HG03442 (cell line): ENCODE measurements at regions not wholly inside any gene's neighbourhood (a gene's known extent, or its start where the extent isn't known, plus 50 kb on each side); places are given as distances from the start of the nearest gene placed in this dataset.
"Not testable (repeated sequence)": the region's sequence is repeated elsewhere in the genome, so short reads cannot be mapped to it uniquely, and the experiment has no call there.

Experiments
- ATAC-seq: cut with Tn5 transposase; IDR thresholded peaks from one replicate; pipeline ENCODE4 v1.9.1; 2021; ENCODE audit warnings: mild to moderate bottlenecking, moderate library complexity; ENCODE audit not compliant: unreplicated experiment

GRCh38 chr18:27510036-27510633, 325.0 kb upstream of the CHST9 start:
- ATAC-seq = not testable (repeated sequence)

DNA sequence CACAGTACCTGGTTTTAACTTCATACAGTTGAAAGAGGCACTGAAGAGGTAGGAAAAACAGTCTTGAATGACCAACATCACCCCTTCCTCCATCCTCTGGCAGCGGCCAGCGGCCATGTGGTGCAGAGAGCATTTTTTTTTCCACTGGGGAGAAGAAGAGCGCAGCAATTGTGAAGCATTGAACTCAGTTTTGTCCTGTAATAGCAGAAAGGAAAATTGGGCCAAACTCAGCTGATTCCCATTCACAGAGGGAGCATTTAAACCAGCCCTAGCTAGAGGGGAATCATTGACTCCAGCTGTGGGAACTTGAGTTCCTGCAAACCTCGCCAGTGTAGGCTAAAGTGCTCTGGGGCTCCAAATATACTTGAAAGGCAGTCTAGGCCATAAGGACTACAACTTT, 316.6 kb upstream of the CHST9 start:
- no peak for ATAC-seq

DNA sequence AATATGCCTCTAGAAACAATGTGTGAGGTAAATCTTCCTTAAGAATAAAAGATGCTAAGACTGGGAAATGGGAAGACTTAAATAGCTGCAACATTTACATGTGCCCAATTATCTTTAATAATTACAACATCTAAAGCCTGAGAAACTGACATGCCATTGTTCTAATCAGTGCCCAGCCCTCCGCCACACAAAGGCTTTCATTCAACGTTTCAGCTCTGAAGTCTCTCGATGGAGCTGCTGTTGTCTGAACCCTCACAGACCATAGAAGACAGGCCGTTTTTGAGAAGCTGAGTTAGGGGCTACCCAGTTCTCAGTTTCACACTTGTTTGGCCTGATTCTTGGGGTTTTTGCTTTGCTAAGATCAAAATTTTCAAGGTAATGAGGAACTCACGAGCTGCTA, 315.4 kb upstream of the CHST9 start:
- ATAC-seq = no peak

DNA sequence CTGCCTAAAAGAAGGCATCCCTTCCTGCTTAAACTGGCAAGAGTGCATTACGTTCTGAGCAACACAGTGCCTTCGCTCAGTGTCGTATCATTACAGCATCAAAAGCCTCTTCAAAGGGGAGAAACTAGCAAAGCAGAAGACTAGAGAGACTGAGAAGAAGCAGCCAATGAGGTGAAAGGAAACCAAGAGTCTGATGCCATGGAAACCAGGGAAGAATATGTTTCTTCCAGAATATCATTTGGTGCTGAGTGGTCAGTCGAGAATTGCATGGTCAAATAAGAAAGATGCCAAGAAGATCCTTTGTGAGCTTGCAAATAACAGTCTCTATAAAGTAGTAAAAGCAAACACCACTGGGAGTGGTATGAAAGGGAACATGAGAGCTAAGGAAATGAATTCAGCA, 312.1 kb upstream of the CHST9 start:
- no peak for ATAC-seq

DNA sequence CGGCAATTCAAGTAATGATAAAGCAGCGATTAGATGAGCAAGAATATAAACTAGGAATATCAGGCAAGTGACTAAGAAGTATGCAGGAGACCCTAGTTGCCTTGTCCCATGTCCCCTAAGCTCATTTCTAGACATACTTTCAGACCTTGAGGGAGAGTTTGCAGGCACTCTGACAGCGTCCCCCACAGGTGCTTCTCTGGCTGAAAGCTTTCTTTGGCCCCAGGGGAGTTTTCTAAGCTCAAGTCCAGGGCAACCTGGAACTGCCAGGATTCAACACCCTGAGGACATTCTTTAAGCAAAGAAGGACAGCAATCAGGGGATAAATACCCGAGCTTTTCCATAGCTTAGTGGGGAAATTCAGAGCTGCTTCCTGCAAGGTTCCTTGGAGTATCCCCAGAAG, 308.1 kb upstream of the CHST9 start:
- ATAC-seq = no peak

- ATAC-seq = no peak
Observed at GRCh38 chr18:27491772-27492171, 306.7 kb upstream of the CHST9 start.

DNA sequence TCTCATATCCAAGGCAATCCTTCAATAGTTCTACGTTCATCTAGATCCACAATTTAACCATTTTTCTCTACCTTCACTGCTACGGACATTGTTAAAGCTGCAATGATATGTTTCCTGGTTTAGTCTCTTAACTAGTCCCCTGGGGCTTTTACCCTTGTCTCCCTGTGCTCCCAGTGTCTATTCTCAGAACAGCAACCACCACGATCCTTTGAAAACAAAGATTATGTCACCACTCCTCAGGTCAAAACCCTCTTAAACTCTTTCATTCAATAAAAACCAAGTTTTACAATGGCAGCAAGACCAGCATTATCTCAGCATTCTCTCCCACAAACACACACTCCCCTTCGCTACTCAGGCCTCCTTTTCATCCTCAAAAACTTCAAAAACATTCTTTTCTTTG, 298.2 kb upstream of the CHST9 start:
- no peak for ATAC-seq

GRCh38 chr18:27478459-27478858, 293.4 kb upstream of the CHST9 start:
- no peak for ATAC-seq

- no peak for ATAC-seq
Observed at GRCh38 chr18:27473318-27473717, 288.2 kb upstream of the CHST9 start.

GRCh38 chr18:27467073-27467472, 282.0 kb upstream of the CHST9 start:
- ATAC-seq = no peak

DNA sequence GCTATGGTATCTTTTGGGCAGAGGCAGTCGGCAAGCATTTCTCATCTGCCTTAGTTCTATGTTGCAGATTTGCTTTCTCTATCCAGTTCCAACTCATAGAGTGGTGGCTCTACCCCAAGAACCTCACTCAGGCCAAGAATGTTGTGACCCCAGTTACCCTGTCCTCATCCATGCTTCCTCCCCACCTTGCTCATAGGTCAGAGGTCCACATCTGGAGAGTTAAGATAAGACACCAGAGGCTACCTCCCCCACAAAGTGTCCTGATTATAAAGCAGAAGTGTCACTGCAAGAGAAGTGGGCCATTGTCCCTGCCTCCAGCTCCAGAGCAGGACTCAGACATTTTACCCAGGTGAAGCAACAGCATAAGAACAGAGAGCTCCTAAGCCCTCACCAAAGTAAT, 276.8 kb upstream of the CHST9 start:
- ATAC-seq = no peak

- no peak for ATAC-seq
Observed at GRCh38 chr18:27449104-27449503, 264.0 kb upstream of the CHST9 start.

GRCh38 chr18:27447930-27448329, 262.8 kb upstream of the CHST9 start:
- ATAC-seq = no peak

DNA sequence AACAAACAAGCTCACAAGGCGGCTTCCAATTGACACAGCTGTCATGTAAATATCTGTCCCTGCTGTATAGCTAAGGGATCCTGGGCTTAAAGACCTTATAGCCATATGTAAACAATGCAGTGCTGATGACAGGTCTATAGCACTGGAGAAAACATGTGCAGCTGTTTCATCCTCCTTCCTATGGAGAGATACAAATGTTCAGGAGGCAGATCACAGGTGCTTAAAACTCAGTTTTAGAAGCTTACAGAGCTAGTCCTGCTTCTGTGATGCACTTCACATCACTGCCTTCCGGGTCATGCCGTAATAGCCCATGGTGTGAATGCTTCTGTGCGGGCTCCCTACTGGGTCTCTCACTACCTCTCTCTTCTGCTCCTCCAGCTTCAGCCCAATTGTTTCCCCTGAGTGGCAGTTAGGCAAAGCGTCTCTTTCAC, 262.4 kb upstream of the CHST9 start:
- no peak for ATAC-seq

DNA sequence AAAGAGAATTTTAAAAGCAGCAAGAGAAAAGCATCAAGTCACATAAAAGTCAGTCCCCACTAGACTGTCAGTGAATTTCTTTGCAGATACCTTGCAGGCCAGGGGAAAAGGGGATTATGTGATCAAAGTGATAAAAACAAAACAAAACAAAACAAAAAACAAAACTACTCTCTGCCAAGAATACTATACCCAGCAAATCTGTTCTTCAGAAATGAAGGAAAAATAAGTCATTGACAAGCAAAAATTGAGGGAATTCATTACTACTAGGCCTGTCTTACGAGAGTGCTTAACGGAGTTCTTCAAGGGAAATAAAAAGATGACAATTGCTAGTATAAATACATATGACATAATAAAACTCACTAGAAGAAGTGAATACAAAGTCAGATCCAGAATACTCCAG, 245.5 kb upstream of the CHST9 start:
- ATAC-seq = no peak

- no peak for ATAC-seq
Observed at GRCh38 chr18:27428716-27429475, 243.8 kb upstream of the CHST9 start.

GRCh38 chr18:27428120-27428519, 243.0 kb upstream of the CHST9 start:
- ATAC-seq = no peak

DNA sequence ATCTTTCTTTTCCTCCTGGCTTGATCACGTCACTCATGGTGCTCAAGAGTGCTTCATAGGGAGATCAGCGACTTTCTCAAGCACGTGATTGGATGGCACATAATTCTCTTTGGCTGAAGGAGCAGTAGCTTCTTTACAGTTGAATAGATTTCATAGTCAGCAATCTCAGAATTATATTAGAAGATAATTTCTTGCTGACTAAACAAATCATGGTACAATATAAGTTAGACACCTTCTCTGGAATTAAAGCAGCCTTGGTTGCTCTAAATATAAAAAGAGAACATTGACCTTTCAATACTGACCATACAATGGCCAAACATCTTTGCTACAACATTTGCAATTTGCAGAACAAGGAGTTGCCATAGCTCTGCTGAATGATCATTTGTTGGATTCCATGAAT, 238.5 kb upstream of the CHST9 start:
- ATAC-seq = no peak

DNA sequence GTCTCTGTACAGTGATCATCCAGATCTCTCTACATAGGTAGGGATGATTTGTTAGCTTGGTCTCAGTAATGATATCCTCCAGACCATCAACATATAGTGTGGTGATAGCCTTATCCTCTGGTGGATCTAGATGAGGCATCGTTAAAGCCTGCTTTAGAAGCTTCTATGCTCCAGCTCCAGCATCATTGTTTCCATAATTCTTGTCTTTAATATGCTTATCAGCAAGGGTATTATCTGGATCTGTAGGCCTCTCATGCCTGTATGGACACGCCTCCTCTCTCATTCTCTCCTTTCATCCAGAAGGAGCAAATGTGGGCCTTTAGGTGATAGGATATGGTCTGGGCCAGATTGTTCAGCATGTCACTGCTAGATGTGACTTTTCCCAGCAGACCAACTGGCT, 234.5 kb upstream of the CHST9 start:
- ATAC-seq = no peak

DNA sequence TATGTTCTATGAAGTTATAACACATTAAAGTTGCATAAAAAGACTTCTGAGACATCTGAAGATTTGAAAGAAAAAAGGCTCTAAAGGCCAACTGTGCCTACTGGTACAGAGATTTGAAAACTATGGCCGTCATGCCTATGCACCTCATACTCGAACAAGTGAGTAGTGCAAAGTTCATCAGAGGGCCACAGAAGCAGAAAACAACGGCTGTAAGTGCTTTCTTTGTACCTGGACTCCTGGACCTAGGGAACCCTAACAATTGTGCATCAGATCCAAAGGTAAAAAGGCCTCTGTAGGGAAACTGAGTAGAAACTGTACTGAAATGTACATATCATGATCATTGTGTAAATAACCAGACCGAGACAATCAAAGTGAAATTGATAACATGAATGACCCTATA, 230.4 kb upstream of the CHST9 start:
- no peak for ATAC-seq

DNA sequence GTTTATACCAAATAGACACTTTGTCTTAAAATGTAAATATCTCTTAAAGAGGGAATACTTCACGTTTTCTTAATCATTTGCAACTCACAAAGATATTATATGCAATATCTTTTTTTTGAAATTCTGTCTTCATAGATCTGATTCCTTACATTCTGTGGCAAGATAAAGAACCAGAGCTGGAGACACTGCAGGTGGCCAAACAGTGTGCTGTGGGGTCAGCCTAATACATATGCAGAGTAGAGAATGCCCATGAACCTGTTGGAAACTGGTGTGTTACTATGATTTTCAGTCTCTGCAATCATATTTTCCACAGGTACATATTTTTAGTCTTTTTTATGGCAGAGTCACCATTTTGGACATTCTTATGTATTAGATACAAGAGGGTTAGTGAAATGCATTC, 229.6 kb upstream of the CHST9 start:
- no peak for ATAC-seq

- ATAC-seq = no peak
Observed at GRCh38 chr18:27413495-27414401, 228.6 kb upstream of the CHST9 start.
